ENCODE measurements at regions not wholly inside any gene's neighbourhood (a gene's known extent, or its start where the extent isn't known, plus 50 kb on each side); places are given as distances from the start of the nearest gene placed in this dataset.

GRCh38 chr16:85246973-85247372 is 134.7 kb upstream of the CIBAR2 start:
- TF ChIP-seq CTCF (IDR thresholded peaks at IDR 0.05) (no peak), POLR2A (IDR thresholded peaks at IDR 0.05) (no peak)
